Femur (tissue), 1 donor: ENCODE measurements at regions not wholly inside any gene's neighbourhood (a gene's known extent, or its start where the extent isn't known, plus 50 kb on each side); places are given as distances from the start of the nearest gene placed in this dataset.
"Not testable (repeated sequence)": the region's sequence is repeated elsewhere in the genome, so short reads cannot be mapped to it uniquely, and the experiment has no call there.

Experiments used
- DNase-seq: peaks from one replicate; pipeline ENCODE4 v3.0.0-alpha.2; 2017

DNA sequence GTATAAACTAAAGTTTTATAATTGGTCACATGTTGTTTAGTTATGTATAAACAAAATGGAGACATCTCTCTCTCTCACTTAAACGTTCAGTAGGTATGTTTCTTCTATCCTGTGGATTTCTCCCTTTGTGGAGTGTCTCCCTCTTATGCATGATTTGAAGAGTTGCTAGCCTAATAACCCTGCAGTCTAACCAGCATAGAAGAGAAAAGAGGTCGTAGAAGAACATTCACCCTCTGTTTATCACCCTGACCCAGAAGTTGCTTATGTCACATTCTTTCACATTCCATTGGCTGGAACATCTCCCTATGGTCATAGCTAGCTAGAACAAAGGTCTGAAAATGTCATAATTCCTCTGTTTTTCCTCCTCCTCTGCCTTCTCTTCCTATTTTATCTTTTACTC lies 176.8 kb upstream of the PCDH20 start:
- DNase-seq, result no peak

GRCh38 chr13:61575973-61576372 lies 160.3 kb upstream of the PCDH20 start:
- DNase-seq, result no peak

DNA sequence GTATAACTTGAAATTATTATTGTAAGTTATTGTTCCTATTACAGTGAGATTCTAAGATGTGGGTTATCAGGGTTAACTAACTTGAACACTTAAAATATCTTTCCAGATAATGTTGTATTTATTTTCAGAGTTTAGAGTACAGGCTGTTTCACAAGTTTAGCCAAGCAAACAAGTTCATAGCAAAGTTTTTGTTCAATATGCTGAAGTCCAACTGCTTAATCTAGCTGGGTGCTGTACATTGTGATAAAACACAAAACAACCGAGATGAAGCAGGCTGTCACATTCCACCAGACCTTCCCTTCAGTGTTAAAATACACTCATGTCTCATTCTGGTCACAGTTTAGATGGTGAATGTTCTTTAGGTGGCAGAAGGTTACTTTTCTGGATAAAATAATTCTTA lies 148.0 kb upstream of the PCDH20 start:
- no peak for DNase-seq

DNA sequence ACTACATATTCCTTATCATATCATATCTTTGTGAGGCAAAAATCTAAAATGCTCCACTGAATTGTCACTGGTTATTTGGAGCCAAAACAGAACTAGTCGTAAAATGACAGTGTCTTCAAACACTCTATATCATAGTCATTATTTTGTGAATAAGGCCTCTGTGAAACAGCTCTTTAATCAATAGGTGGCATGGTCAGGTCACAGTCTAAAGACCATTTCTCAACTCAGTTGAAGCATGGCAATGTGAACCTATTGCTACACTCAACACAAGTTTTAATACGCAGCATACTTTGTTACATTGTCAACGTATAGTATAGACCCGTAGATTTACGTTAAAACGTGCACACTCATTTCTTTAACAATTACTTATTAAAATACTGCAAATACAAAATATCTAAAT lies 131.3 kb upstream of the PCDH20 start:
- DNase-seq, result no peak

- no peak for DNase-seq
Observed at GRCh38 chr13:61546413-61546812, 130.8 kb upstream of the PCDH20 start.

DNA sequence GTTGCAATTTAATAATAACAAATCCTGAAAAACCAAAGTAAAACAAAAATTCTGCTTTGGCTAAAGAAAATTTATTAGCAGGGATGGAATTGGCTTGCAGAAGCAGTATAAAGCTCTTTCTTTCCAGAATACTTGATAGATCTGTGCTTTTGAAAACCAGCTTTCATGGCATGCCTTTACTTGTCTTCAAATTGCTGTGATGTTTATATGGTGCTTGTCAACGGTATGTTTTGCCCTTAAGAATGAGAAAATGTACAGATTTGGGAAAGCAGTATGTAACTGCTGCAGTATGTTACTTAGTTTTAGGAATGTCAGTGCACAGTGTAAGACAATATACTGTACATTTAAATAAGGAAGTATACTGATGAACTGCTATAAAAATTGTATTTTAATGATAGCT lies 120.8 kb upstream of the PCDH20 start:
- no peak for DNase-seq

- no peak for DNase-seq
Observed at GRCh38 chr13:61531383-61532065, 115.9 kb upstream of the PCDH20 start.

DNA sequence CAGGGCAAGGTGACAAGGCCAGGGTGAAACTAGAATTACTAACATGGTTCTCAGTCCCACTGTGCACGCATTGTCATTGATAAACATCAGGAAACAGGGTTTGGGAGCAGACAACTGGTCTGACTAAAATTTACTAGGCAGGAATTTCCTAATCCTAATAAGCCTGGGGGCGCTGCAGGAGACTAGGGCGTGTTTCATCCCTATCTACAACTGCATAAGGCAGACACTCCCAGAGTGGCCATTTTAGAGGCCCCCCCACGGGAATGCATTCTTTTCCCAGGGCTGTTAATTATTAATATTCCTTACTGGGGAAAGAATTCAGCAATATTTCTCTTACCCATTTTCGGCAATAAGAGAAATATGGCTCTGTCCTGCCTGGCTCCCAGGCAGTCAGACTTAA lies 103.6 kb upstream of the PCDH20 start:
- DNase-seq, result not testable (repeated sequence)

DNA sequence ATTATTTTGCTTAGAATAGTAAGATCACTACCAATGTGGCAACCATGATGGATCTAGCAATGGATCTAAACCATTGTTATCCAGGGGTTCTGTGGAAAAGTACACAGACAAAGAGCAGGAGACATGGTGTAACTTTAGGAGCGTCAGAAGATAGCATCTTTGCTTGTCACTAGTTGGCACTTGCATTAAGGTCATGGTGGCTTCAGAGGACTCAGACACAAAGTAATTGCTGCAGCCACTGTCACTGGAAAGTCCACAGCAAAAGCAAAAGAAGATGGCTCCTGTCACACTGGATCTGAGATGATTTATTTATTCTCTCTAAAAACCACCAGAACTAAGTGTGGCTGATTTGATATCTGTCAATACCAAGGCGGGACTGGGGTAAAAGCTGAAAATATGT lies 93.3 kb upstream of the PCDH20 start:
- no peak for DNase-seq

DNA sequence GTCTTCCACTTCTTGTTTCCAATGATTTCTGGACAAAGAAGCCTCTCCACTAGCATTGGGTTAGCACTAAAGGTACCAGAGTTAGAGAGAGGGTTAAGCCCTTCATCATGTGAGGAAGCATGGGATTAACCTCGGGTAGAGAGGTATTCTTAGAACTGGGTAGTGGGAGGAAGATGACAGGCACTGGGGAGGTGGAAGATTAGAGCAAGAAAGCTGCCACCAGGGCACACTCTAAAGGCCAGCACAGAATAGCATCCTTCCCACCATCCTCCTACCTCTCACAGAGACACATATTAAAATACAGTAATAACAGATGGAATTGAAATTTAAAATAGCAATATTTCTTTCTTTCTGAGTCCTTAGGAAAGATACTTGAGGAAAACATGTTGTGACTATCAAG lies 84.5 kb upstream of the PCDH20 start:
- DNase-seq, result no peak

- no peak for DNase-seq
Observed at GRCh38 chr13:61495648-61496047, 80.0 kb upstream of the PCDH20 start.

DNA sequence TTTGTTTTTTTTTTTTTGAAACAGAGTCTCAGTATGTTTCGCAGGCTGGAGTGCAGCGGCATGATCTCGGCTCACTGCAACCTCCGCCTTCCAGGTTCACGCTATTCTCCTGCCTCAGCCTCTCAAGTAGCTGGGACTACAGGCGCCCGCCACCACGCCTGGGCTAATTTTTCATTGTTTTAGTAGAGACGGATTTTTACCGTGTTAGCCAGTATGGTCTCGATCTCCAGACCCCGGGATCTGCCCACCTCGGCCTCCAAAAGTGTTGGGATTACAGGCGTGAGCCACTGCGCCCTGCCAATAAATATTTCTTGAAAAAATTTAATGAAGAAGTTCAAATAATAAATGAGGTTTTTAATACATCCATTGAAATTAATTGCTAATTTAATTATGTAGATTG lies 77.9 kb upstream of the PCDH20 start:
- not testable (repeated sequence) for DNase-seq

GRCh38 chr13:61486496-61486895 lies 70.8 kb upstream of the PCDH20 start:
- no peak for DNase-seq

DNA sequence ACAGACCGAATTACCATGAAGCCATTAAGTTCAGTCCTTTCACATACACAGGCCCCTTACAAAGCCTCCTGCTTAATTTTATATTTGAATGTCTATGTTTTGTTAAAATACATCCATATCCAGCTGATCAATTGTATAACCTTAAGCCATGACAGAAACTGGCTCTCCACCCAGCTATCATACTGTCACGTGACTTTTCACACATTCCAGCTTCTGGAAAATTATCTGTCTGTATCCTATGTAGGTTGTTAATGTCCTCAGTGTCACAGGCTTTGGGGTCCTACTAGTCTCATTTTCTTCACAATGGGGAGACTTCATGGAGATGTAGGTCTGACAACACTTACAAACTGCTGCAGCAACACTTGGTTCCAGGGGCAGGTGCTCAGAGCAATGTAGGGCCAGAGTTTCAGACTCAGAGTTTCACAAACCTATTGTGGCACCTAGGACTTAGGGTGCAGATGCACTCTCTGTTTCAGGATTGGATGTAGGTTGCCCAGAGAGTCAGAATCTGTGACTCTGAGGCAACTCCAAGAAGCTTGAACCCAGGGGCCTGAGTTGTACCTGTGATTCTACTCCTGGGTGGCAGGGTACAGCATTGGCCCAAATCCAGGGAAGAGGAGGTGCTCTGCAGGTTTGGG lies 69.6 kb upstream of the PCDH20 start:
- no peak for DNase-seq

DNA sequence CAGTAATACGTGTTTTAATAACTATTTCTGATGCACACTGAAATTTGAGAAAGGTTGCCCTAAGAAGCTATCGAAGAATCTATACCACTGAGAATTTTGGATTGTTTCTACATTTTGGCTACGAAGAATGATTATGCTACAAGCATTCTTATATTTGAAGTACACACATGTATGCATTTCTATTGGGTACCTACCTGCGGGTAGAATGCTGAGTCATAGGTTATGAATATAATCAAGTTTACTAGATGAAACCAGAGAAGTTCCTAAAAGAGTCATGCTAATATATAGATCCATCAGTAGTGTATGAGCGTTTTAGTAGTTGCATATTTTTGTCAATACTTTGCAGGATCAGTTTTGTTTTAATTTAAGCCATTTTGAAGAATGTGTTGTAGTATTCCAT lies 62.0 kb upstream of the PCDH20 start:
- DNase-seq, result no peak

DNA sequence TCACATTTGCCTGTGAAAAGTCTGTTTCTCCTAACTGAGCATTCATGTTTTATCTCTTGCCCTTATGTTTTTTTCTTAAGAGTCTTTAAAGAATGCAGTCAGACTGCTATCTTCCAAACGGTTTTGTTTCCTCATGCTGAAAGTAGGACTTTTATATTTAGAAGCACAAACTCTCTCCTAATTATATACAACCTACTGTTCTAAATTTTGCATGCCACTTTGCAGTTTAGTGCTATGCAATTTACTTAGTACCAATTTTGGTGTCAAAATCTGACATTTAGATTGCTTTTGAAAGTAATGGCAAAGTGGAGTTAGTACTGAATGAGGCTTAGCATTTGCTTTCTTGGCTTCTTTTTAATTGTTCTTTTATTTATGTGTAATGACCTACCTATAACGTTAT lies 55.1 kb upstream of the PCDH20 start:
- no peak for DNase-seq

GRCh38 chr13:61466280-61466679 lies 50.6 kb upstream of the PCDH20 start:
- no peak for DNase-seq
